ENCODE measurements at regions not wholly inside any gene's neighbourhood (a gene's known extent, or its start where the extent isn't known, plus 50 kb on each side); places are given as distances from the start of the nearest gene placed in this dataset.

DNA sequence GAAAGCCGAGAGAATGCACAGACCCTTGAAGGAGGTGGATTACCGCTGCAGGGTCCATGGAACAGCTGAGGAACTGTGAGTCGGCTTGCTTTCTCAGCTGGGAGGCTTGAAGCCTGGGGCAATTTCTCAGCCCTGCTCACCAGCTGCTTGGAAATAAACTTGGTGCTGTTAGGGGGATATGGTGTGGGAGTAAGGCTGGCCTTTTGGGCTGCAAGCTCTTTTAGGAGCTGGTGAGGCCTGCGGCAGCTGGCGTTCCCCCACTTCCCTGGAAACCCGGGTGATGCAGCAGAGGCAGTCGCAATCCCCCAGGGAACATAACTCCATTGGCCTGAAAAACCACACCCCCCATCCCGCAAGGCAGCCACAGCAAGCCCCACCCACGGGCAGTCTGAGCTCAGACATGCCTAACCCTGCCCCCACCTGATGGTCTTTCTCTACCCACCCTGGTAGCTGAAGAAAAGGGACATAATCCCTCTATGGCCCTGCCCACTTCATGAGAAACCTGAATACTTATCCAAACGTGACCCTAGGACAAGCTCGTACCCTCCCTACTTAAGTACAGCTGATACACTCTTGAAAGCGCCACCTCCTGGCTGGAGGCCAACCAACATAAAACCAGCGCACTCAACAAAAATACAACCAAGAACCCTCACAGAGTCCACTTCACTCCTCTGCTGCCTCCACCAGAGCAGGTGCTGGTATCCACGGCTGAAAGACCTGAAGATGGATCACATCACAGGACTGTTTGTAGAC, 1995.8 kb downstream of the NCAM2 start:
- H3K36me3 Mint-ChIP-seq (ENCODE audit: insufficient read depth, unreplicated experiment), result no peaks in the 10 kb centered on the region
- H3K4me3 Mint-ChIP-seq (ENCODE audit: unreplicated experiment), result no peak overlapping the region
- no peak for TF ChIP-seq CTCF (IDR thresholded peaks at IDR 0.05; ENCODE audit: insufficient read depth in 1 of 2, low read depth in 1 of 2, low read length in 1 of 2, severe bottlenecking in 1 of 2, unreplicated experiment in 1 of 2)
- Histone ChIP-seq H3K36me3 (ENCODE audit: control insufficient read depth, insufficient read depth, low read length) (no peaks in the 10 kb centered on the region), H3K4me1 (no peaks in the 10 kb centered on the region), H3K9me3 (no peaks in the 10 kb centered on the region), H3K27me3 (replicated peaks; ENCODE audit: control insufficient read depth, insufficient read depth, low read length) (no peaks in the 10 kb centered on the region), H3K4me3 (ENCODE audit: low read depth, low read length) (no peak overlapping the region)
- no peaks in the 10 kb centered on the region for H3K4me1 Mint-ChIP-seq (ENCODE audit: low read depth, unreplicated experiment)
- no peaks in the 10 kb centered on the region for H3K27me3 Mint-ChIP-seq (ENCODE audit: insufficient read depth, unreplicated experiment)
- no peak overlapping the region for H3K27ac Mint-ChIP-seq (ENCODE audit: unreplicated experiment)
- POLR2A ChIA-PET, result no interaction called here
- CTCF ChIA-PET, result interaction anchor here (0.6 kb wide), 1 partner anchor 1781 kb away, joined by 3 read pairs; no protein-coding TSS in a partner anchor
- no peak for DNase-seq
- no TSS peak for BruUV-seq (replicated peaks)
- intact Hi-C loops (cut with micrococcal nuclease; ENCODE audit: unreplicated experiment), result no loop called here
- H3K9me3 Mint-ChIP-seq (ENCODE audit: unreplicated experiment), result no peaks in the 10 kb centered on the region

- ChIA-PET POLR2A (no interaction called here), CTCF (no interaction called here)
- DNase-seq, result no peak
- TF ChIP-seq CTCF (IDR thresholded peaks at IDR 0.05; ENCODE audit: insufficient read depth in 1 of 2, low read depth in 1 of 2, low read length in 1 of 2, severe bottlenecking in 1 of 2, unreplicated experiment in 1 of 2), result no peak
- Histone ChIP-seq H3K36me3 (ENCODE audit: control insufficient read depth, insufficient read depth, low read length) (no peaks in the 10 kb centered on the region), H3K4me3 (ENCODE audit: low read depth, low read length) (no peak overlapping the region), H3K4me1 (no peaks in the 10 kb centered on the region; the same call in 1 of the 2 replicates), H3K27me3 (replicated peaks; ENCODE audit: control insufficient read depth, insufficient read depth, low read length) (no peaks in the 10 kb centered on the region), H3K9me3 (no peaks in the 10 kb centered on the region)
- H3K27ac Mint-ChIP-seq (ENCODE audit: unreplicated experiment), result no peak overlapping the region
- intact Hi-C loops (cut with micrococcal nuclease; ENCODE audit: unreplicated experiment), result no loop called here
- no peaks in the 10 kb centered on the region for H3K36me3 Mint-ChIP-seq (ENCODE audit: insufficient read depth, unreplicated experiment)
- peaks cover 8% of the 10 kb centered on the region for H3K4me1 Mint-ChIP-seq (ENCODE audit: low read depth, unreplicated experiment)
- BruUV-seq (replicated peaks), result no TSS peak
- no peaks in the 10 kb centered on the region for H3K27me3 Mint-ChIP-seq (ENCODE audit: insufficient read depth, unreplicated experiment)
- H3K4me3 Mint-ChIP-seq (ENCODE audit: unreplicated experiment), result no peak overlapping the region
- H3K9me3 Mint-ChIP-seq (ENCODE audit: unreplicated experiment), result no peaks in the 10 kb centered on the region
Observed at GRCh38 chr21:23003951-23004350, 2005.7 kb downstream of the NCAM2 start.

GRCh38 chr21:23008601-23009202, 2010.5 kb downstream of the NCAM2 start:
- Mint-ChIP-seq H3K4me3 (ENCODE audit: unreplicated experiment) (no peak overlapping the region), H3K36me3 (ENCODE audit: insufficient read depth, unreplicated experiment) (no peaks in the 10 kb centered on the region), H3K27me3 (ENCODE audit: insufficient read depth, unreplicated experiment) (no peaks in the 10 kb centered on the region), H3K9me3 (ENCODE audit: unreplicated experiment) (no peaks in the 10 kb centered on the region), H3K27ac (ENCODE audit: unreplicated experiment) (no peak overlapping the region), H3K4me1 (ENCODE audit: low read depth, unreplicated experiment) (peaks cover 7% of the 10 kb centered on the region)
- no peak for DNase-seq
- ChIA-PET CTCF (no interaction called here), POLR2A (no interaction called here)
- BruUV-seq (replicated peaks), result no TSS peak
- Histone ChIP-seq H3K27me3 (replicated peaks; ENCODE audit: control insufficient read depth, insufficient read depth, low read length) (no peaks in the 10 kb centered on the region), H3K9me3 (no peaks in the 10 kb centered on the region), H3K36me3 (ENCODE audit: control insufficient read depth, insufficient read depth, low read length) (no peaks in the 10 kb centered on the region), H3K4me3 (ENCODE audit: low read depth, low read length) (no peak overlapping the region), H3K4me1 (no peaks in the 10 kb centered on the region)
- no peak for TF ChIP-seq CTCF (IDR thresholded peaks at IDR 0.05; ENCODE audit: insufficient read depth in 1 of 2, low read depth in 1 of 2, low read length in 1 of 2, severe bottlenecking in 1 of 2, unreplicated experiment in 1 of 2)
- intact Hi-C loops (cut with micrococcal nuclease; ENCODE audit: unreplicated experiment), result no loop called here

Data from Caco-2 (cell line).